Dedifferentiated amniotic fluid mesenchymal stem cell (primary cell): ENCODE measurements at regions not wholly inside any gene's neighbourhood (a gene's known extent, or its start where the extent isn't known, plus 50 kb on each side); places are given as distances from the start of the nearest gene placed in this dataset.

ENCODE experiments used
- DNase-seq: peaks from one replicate; pipeline ENCODE4 v3.0.0-alpha.2; 2016; ENCODE audit errors: extremely low spot score

GRCh38 chr1:222996310-222996975 lies 146.6 kb downstream of the TLR5 start:
- DNase-seq, result no peak

- DNase-seq, result no peak
Measured at GRCh38 chr1:223000632-223001031, 142.4 kb downstream of the TLR5 start.

- no peak for DNase-seq
Measured at GRCh38 chr1:223001653-223002634, 141.1 kb downstream of the TLR5 start.

- no peak for DNase-seq
Measured at GRCh38 chr1:223003549-223003948, 139.5 kb downstream of the TLR5 start.

- no peak for DNase-seq
Measured at GRCh38 chr1:223006371-223006770, 136.7 kb downstream of the TLR5 start.

GRCh38 chr1:223006917-223007648 lies 136.0 kb downstream of the TLR5 start:
- DNase-seq, result no peak

GRCh38 chr1:223007935-223008334 lies 135.1 kb downstream of the TLR5 start:
- no peak for DNase-seq

GRCh38 chr1:223008808-223009207 lies 134.2 kb downstream of the TLR5 start:
- no peak for DNase-seq

- DNase-seq, result no peak
Measured at GRCh38 chr1:223009406-223009805, 133.6 kb downstream of the TLR5 start.

- peak; percentile 71 for DNase-seq
Measured at GRCh38 chr1:223010582-223011504, 132.2 kb downstream of the TLR5 start.

GRCh38 chr1:223011505-223011856 lies 131.6 kb downstream of the TLR5 start:
- no peak for DNase-seq

- no peak for DNase-seq
Measured at GRCh38 chr1:223012176-223012788, 130.8 kb downstream of the TLR5 start.

GRCh38 chr1:223012938-223013337 lies 130.1 kb downstream of the TLR5 start:
- DNase-seq, result no peak

GRCh38 chr1:223014142-223014873 lies 128.7 kb downstream of the TLR5 start:
- no peak for DNase-seq

- no peak for DNase-seq
Measured at GRCh38 chr1:223016381-223016780, 126.7 kb downstream of the TLR5 start.

- no peak for DNase-seq
Measured at GRCh38 chr1:223016890-223017289, 126.2 kb downstream of the TLR5 start.

- DNase-seq, result no peak
Measured at GRCh38 chr1:223017291-223017690, 125.8 kb downstream of the TLR5 start.

GRCh38 chr1:223018534-223018933 lies 124.5 kb downstream of the TLR5 start:
- no peak for DNase-seq

GRCh38 chr1:223019256-223019655 lies 123.8 kb downstream of the TLR5 start:
- no peak for DNase-seq

GRCh38 chr1:223020770-223021169 lies 122.3 kb downstream of the TLR5 start:
- no peak for DNase-seq
